H1 (cell line): ENCODE measurements at regions not wholly inside any gene's neighbourhood (a gene's known extent, or its start where the extent isn't known, plus 50 kb on each side); places are given as distances from the start of the nearest gene placed in this dataset.

ENCODE experiments used
- CTCF ChIA-PET: fragments of 300-600 bp; sonication (Branson Sonifier 250); formaldehyde crosslinking; loops from one replicate; lab custom pipeline; 2021; ENCODE audit not compliant: partially characterized antibody; lab: Charles Lee
- POLR2A ChIA-PET: fragments of 300-600 bp; sonication (Branson Sonifier 250); formaldehyde crosslinking; loops from one replicate; lab custom pipeline; 2021; ENCODE audit warnings: inconsistent platforms; ENCODE audit not compliant: partially characterized antibody; lab: Charles Lee
- DNase-seq, 2 experiments: peaks; one replicate each; pipeline versions ENCODE4 v3.0.0 to v3.0.0-alpha.2; 2010 to 2022; ENCODE audit warnings: low spot score in 2 of 2, low read depth in 1 of 2, mixed read lengths in 1 of 2
- FAIRE-seq: peaks from 2 replicates; lab custom pipeline; 2011; peaks lifted over from hg19 to GRCh38; lab: Jason Lieb, UNC
- H2AFZ ChIP-seq: 2 replicates; pipeline ENCODE4 v1.8.1; 2012; ENCODE audit warnings: low read length, inconsistent platforms
- H2AK5ac ChIP-seq: 2 replicates; pipeline ENCODE4 v1.6.1; 2013; ENCODE audit warnings: low read depth, low read length
- H2BK120ac ChIP-seq: replicated peaks from 2 replicates; pipeline ENCODE3; 2013; ENCODE audit warnings: low read depth, low read length, inconsistent platforms
- H2BK12ac ChIP-seq: 2 replicates; pipeline ENCODE4 v1.6.1; 2013; ENCODE audit warnings: low read depth, low read length
- H2BK15ac ChIP-seq: 2 replicates; pipeline ENCODE4 v1.6.1; 2013; ENCODE audit warnings: low read length
- H2BK20ac ChIP-seq: 2 replicates; pipeline ENCODE4 v1.6.1; 2013; ENCODE audit warnings: low read length
- H2BK5ac ChIP-seq: 2 replicates; pipeline ENCODE4 v1.6.1; 2013; ENCODE audit warnings: low read depth, low read length
- H3K14ac ChIP-seq: 2 replicates; pipeline ENCODE4 v1.6.1; 2013; ENCODE audit warnings: inconsistent platforms; ENCODE audit not compliant: insufficient read length
- H3K18ac ChIP-seq: 2 replicates; pipeline ENCODE4 v1.6.1; 2013; ENCODE audit warnings: low read length; ENCODE audit errors: extremely low read depth
- H3K23ac ChIP-seq: 2 replicates; pipeline ENCODE4 v1.6.1; 2013; ENCODE audit warnings: inconsistent platforms; ENCODE audit not compliant: insufficient read length
- H3K23me2 ChIP-seq: 2 replicates; pipeline ENCODE4 v1.6.1; 2013; ENCODE audit warnings: low read depth, low read length
- H3K27ac ChIP-seq: 2 replicates; pipeline ENCODE4 v1.6.1; 2011; ENCODE audit warnings: low read depth, low read length, inconsistent platforms
- H3K27me3 ChIP-seq, 4 experiments: replicated peaks in 1 of 4; 1 replicate in 1 of 4; 2 replicates in 3 of 4; pipeline versions ENCODE4 v1.6.1 to v1.8.1; 2011 to 2013; ENCODE audit warnings: low read length in 3 of 4, mild to moderate bottlenecking in 3 of 4, inconsistent platforms in 2 of 4, mixed read lengths in 2 of 4, moderate library complexity in 1 of 4; ENCODE audit not compliant: control insufficient read depth in 3 of 4, insufficient read depth in 3 of 4; ENCODE audit errors: extremely low read depth in 1 of 4
- H3K36me3 ChIP-seq, 4 experiments: 2 replicates each; pipeline versions ENCODE4 v1.6.1 to v1.8.1; 2011 to 2013; ENCODE audit warnings: mild to moderate bottlenecking in 4 of 4, low read length in 3 of 4, moderate library complexity in 2 of 4, control low read depth in 1 of 4, inconsistent platforms in 1 of 4; ENCODE audit not compliant: insufficient read depth in 4 of 4, control insufficient read depth in 2 of 4
- H3K4ac ChIP-seq: replicated peaks from 2 replicates; pipeline ENCODE3; 2013; ENCODE audit warnings: low read length, low read depth, mixed read lengths, inconsistent platforms; ENCODE audit not compliant: insufficient read length
- H3K4me1 ChIP-seq, 4 experiments: replicated peaks in 1 of 4; 1 replicate in 1 of 4; 2 replicates in 3 of 4; pipeline versions ENCODE4 v1.6.1 to v1.8.1; 2011 to 2013; ENCODE audit warnings: low read length in 3 of 4, inconsistent platforms in 2 of 4, mixed read lengths in 1 of 4; ENCODE audit not compliant: insufficient read depth in 4 of 4, control insufficient read depth in 3 of 4
- H3K4me2 ChIP-seq, 2 experiments: 2 replicates each; pipeline versions ENCODE4 v1.6.1 to v1.8.1; 2011 to 2013; ENCODE audit warnings: low read depth in 2 of 2, low read length in 2 of 2, control low read depth in 1 of 2, inconsistent platforms in 1 of 2, mild to moderate bottlenecking in 1 of 2; ENCODE audit not compliant: insufficient read depth in 1 of 2
- H3K4me3 ChIP-seq, 4 experiments: fragments of 200-600, 300-600 bp in 1 of 4; sonication (generic), shearing (Covaris generic), sonication (Bioruptor Twin) in 1 of 4; 2 replicates each; pipeline versions ENCODE4 v1.5.1 to v1.8.1; 2011 to 2016; ENCODE audit warnings: low read length in 4 of 4, low read depth in 3 of 4, control low read depth in 2 of 4, inconsistent platforms in 2 of 4, mild to moderate bottlenecking in 2 of 4, mixed read lengths in 1 of 4, moderate library complexity in 1 of 4; ENCODE audit not compliant: insufficient read depth in 2 of 4; ENCODE audit errors: extremely low read depth in 1 of 4
- H3K56ac ChIP-seq: replicated peaks from 2 replicates; pipeline ENCODE3; 2013; ENCODE audit warnings: low read depth, mild to moderate bottlenecking, mixed read lengths, low read length, inconsistent platforms; ENCODE audit not compliant: insufficient read length
- H3K79me1 ChIP-seq: 2 replicates; pipeline ENCODE4 v1.6.1; 2013; ENCODE audit warnings: low read depth, low read length, control low read depth
- H3K79me2 ChIP-seq, 2 experiments: 2 replicates each; pipeline versions ENCODE4 v1.6.1 to v1.8.1; 2012 to 2013; ENCODE audit warnings: low read length in 2 of 2, mild to moderate bottlenecking in 2 of 2, inconsistent platforms in 1 of 2; ENCODE audit not compliant: insufficient read depth in 2 of 2, control insufficient read depth in 1 of 2
- H3K9ac ChIP-seq, 4 experiments: replicated peaks in 1 of 4; 1 replicate in 1 of 4; 2 replicates in 3 of 4; pipeline versions ENCODE4 v1.6.1 to v1.8.1; 2011 to 2013; ENCODE audit warnings: low read depth in 3 of 4, low read length in 3 of 4, control low read depth in 2 of 4, mild to moderate bottlenecking in 2 of 4, moderate library complexity in 2 of 4, inconsistent platforms in 1 of 4; ENCODE audit errors: extremely low read depth in 1 of 4
- H3K9me3 ChIP-seq, 2 experiments: 2 replicates each; pipeline versions ENCODE4 v1.6.1 to v1.8.1; 2012 to 2013; ENCODE audit warnings: mild to moderate bottlenecking in 2 of 2, moderate library complexity in 2 of 2, control low read depth in 1 of 2, inconsistent platforms in 1 of 2, low read depth in 1 of 2, low read length in 1 of 2, mixed read lengths in 1 of 2; ENCODE audit not compliant: insufficient read depth in 2 of 2
- H4K20me1 ChIP-seq, 2 experiments: replicated peaks in 1 of 2; 2 replicates each; pipeline versions ENCODE3 to v1.8.1; 2011 to 2013; ENCODE audit warnings: inconsistent platforms in 2 of 2, low read length in 2 of 2, mild to moderate bottlenecking in 1 of 2; ENCODE audit not compliant: insufficient read depth in 2 of 2, control insufficient read depth in 1 of 2
- H4K5ac ChIP-seq: 2 replicates; pipeline ENCODE4 v1.6.1; 2013; ENCODE audit warnings: low read length, low read depth, mixed read lengths, inconsistent platforms; ENCODE audit not compliant: insufficient read length
- H4K8ac ChIP-seq: 2 replicates; pipeline ENCODE4 v1.8.0; 2013; ENCODE audit warnings: mild to moderate bottlenecking, moderate library complexity, low read length, inconsistent platforms; ENCODE audit not compliant: insufficient read depth; ENCODE audit errors: extremely low read depth
- H4K91ac ChIP-seq: replicated peaks from 2 replicates; pipeline ENCODE3; 2013; ENCODE audit warnings: low read length, mixed read lengths, inconsistent platforms; ENCODE audit not compliant: insufficient read length
- TF ChIP-seq, protein P1 (sequence below): fragments of 300-600 bp; sonication (generic); IDR thresholded peaks from 2 replicates; pipeline ENCODE4 v1.7.1; 2012; ENCODE audit warnings: low read length, moderate library complexity, mild to moderate bottlenecking, inconsistent platforms; ENCODE audit not compliant: insufficient replicate concordance

- H3K27me3 ChIP-seq, result no peaks in the 10 kb centered on the region
- H3K36me3 ChIP-seq, result no peaks in the 10 kb centered on the region
- H4K20me1 ChIP-seq, result no peaks in the 10 kb centered on the region
- no peak overlapping the region for H2AFZ ChIP-seq
- no peaks in the 10 kb centered on the region for H3K79me1 ChIP-seq
- FAIRE-seq (no peak), DNase-seq (no peak)
- no peaks in the 10 kb centered on the region for H3K4me1 ChIP-seq
- no peaks in the 10 kb centered on the region for H3K9me3 ChIP-seq
- H3K4me2 ChIP-seq, result no peak overlapping the region
- no peak overlapping the region for H2BK120ac ChIP-seq
- H2BK15ac ChIP-seq, result no peak overlapping the region
- no peaks in the 10 kb centered on the region for H3K79me2 ChIP-seq
- no peak overlapping the region for H3K4me3 ChIP-seq
- POLR2A ChIA-PET, result no interaction called here
- H2AK5ac ChIP-seq, result no peak overlapping the region
- H3K23ac ChIP-seq, result no peak overlapping the region
- no peak overlapping the region for H4K91ac ChIP-seq
- no peaks in the 10 kb centered on the region; the same call in 1 of the 2 replicates for H3K23me2 ChIP-seq
- no peak overlapping the region for H2BK12ac ChIP-seq
- no peak overlapping the region for H4K8ac ChIP-seq
- no peak overlapping the region for H3K18ac ChIP-seq
- no peak overlapping the region for H2BK5ac ChIP-seq
- no peak overlapping the region for H3K56ac ChIP-seq
- H3K9ac ChIP-seq, result no peak overlapping the region
- H3K27ac ChIP-seq, result no peak overlapping the region
- no peak overlapping the region for H3K4ac ChIP-seq
- H4K5ac ChIP-seq, result no peak overlapping the region
- no peak overlapping the region for H2BK20ac ChIP-seq
- H3K14ac ChIP-seq, result no peak overlapping the region
- CTCF ChIA-PET, result interaction anchor here (0.5 to 2.3 kb wide), 4 partner anchors 18 to 564 kb away, joined by 3 to 7 read pairs (median 3); no protein-coding TSS in a partner anchor
- TF ChIP-seq, protein P1, sequence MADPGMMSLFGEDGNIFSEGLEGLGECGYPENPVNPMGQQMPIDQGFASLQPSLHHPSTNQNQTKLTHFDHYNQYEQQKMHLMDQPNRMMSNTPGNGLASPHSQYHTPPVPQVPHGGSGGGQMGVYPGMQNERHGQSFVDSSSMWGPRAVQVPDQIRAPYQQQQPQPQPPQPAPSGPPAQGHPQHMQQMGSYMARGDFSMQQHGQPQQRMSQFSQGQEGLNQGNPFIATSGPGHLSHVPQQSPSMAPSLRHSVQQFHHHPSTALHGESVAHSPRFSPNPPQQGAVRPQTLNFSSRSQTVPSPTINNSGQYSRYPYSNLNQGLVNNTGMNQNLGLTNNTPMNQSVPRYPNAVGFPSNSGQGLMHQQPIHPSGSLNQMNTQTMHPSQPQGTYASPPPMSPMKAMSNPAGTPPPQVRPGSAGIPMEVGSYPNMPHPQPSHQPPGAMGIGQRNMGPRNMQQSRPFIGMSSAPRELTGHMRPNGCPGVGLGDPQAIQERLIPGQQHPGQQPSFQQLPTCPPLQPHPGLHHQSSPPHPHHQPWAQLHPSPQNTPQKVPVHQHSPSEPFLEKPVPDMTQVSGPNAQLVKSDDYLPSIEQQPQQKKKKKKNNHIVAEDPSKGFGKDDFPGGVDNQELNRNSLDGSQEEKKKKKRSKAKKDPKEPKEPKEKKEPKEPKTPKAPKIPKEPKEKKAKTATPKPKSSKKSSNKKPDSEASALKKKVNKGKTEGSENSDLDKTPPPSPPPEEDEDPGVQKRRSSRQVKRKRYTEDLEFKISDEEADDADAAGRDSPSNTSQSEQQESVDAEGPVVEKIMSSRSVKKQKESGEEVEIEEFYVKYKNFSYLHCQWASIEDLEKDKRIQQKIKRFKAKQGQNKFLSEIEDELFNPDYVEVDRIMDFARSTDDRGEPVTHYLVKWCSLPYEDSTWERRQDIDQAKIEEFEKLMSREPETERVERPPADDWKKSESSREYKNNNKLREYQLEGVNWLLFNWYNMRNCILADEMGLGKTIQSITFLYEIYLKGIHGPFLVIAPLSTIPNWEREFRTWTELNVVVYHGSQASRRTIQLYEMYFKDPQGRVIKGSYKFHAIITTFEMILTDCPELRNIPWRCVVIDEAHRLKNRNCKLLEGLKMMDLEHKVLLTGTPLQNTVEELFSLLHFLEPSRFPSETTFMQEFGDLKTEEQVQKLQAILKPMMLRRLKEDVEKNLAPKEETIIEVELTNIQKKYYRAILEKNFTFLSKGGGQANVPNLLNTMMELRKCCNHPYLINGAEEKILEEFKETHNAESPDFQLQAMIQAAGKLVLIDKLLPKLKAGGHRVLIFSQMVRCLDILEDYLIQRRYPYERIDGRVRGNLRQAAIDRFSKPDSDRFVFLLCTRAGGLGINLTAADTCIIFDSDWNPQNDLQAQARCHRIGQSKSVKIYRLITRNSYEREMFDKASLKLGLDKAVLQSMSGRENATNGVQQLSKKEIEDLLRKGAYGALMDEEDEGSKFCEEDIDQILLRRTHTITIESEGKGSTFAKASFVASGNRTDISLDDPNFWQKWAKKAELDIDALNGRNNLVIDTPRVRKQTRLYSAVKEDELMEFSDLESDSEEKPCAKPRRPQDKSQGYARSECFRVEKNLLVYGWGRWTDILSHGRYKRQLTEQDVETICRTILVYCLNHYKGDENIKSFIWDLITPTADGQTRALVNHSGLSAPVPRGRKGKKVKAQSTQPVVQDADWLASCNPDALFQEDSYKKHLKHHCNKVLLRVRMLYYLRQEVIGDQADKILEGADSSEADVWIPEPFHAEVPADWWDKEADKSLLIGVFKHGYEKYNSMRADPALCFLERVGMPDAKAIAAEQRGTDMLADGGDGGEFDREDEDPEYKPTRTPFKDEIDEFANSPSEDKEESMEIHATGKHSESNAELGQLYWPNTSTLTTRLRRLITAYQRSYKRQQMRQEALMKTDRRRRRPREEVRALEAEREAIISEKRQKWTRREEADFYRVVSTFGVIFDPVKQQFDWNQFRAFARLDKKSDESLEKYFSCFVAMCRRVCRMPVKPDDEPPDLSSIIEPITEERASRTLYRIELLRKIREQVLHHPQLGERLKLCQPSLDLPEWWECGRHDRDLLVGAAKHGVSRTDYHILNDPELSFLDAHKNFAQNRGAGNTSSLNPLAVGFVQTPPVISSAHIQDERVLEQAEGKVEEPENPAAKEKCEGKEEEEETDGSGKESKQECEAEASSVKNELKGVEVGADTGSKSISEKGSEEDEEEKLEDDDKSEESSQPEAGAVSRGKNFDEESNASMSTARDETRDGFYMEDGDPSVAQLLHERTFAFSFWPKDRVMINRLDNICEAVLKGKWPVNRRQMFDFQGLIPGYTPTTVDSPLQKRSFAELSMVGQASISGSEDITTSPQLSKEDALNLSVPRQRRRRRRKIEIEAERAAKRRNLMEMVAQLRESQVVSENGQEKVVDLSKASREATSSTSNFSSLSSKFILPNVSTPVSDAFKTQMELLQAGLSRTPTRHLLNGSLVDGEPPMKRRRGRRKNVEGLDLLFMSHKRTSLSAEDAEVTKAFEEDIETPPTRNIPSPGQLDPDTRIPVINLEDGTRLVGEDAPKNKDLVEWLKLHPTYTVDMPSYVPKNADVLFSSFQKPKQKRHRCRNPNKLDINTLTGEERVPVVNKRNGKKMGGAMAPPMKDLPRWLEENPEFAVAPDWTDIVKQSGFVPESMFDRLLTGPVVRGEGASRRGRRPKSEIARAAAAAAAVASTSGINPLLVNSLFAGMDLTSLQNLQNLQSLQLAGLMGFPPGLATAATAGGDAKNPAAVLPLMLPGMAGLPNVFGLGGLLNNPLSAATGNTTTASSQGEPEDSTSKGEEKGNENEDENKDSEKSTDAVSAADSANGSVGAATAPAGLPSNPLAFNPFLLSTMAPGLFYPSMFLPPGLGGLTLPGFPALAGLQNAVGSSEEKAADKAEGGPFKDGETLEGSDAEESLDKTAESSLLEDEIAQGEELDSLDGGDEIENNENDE, result no peak
Measured at GRCh38 chr16:9241177-9241576, 149.7 kb downstream of the HAPSTR1 start.
